Fibroblast of villous mesenchyme (primary cell): ENCODE measurements at regions not wholly inside any gene's neighbourhood (a gene's known extent, or its start where the extent isn't known, plus 50 kb on each side); places are given as distances from the start of the nearest gene placed in this dataset.

ENCODE experiments used
- DNase-seq: peaks from one replicate; pipeline ENCODE4 v3.0.0-alpha.2; 2010; ENCODE audit warnings: low read depth
- H3K4me3 ChIP-seq: 2 replicates; pipeline ENCODE4 v1.5.1; 2011; ENCODE audit warnings: low read depth, mild to moderate bottlenecking, low read length
- TF ChIP-seq, protein P1 (sequence below): IDR thresholded peaks from 2 replicates; pipeline ENCODE4 v1.5.1; 2012; ENCODE audit warnings: low read depth, mild to moderate bottlenecking, low read length; ENCODE audit not compliant: insufficient read depth

DNA sequence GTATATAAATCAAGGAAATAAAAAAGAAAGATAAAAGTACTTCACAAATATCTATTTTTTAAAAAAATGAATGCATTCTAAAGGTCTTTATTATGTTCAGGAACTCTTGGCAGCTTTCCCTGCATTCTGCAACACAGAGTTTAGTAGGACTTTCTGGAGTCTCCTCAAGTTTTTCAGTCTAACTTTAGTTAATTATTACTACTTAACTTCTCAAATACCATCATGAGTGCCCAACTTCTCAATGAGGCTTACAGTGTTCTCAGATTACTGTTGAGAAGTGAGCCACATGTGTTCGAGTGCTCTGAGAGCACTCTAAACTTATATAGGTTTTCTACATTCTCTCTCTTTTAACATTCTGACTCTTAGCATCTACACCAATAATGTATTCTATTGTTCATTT lies 1852.9 kb upstream of the PCDH10 start:
- TF ChIP-seq, protein P1, sequence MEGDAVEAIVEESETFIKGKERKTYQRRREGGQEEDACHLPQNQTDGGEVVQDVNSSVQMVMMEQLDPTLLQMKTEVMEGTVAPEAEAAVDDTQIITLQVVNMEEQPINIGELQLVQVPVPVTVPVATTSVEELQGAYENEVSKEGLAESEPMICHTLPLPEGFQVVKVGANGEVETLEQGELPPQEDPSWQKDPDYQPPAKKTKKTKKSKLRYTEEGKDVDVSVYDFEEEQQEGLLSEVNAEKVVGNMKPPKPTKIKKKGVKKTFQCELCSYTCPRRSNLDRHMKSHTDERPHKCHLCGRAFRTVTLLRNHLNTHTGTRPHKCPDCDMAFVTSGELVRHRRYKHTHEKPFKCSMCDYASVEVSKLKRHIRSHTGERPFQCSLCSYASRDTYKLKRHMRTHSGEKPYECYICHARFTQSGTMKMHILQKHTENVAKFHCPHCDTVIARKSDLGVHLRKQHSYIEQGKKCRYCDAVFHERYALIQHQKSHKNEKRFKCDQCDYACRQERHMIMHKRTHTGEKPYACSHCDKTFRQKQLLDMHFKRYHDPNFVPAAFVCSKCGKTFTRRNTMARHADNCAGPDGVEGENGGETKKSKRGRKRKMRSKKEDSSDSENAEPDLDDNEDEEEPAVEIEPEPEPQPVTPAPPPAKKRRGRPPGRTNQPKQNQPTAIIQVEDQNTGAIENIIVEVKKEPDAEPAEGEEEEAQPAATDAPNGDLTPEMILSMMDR = no peak
- no peak overlapping the region for H3K4me3 ChIP-seq
- DNase-seq = no peak

DNA sequence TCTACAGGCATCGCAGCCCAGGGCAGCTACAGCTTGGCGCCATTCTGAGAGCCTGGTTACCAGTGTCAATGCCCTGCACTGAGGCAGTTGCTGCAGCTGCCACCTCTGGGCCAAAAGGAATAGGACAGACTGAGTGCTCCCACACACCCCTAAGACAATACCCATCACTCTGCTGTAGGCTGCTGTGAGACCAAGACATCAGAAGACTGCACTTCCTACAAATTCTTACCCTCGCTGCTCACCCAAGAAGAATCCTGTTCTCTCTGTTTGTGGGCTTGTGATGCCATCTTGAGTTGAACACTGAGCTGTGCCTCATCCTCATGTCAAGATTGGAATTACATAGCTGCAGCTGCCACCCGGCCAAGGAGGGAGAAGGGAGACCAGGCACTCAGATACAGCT lies 1847.0 kb upstream of the PCDH10 start:
- no peak overlapping the region for H3K4me3 ChIP-seq
- no peak for DNase-seq
- TF ChIP-seq, protein P1 = no peak

DNA sequence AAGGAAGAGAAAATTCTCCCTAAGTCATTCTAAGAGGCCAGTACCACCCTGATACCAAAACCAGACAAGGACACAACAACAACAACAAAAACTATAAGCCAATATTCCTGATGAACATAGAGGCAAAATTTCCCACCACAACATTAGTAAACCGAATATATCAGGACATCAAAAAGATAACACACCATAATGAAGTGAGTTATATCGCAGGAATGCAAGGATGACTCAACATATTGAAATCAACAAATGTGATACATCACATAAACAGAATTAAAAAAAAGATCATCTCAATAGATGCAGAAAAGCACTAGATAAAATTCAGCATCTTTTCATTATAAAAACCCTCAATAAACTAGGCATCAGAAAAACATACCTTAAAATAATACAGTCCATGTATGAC lies 1844.4 kb upstream of the PCDH10 start:
- no peak overlapping the region for H3K4me3 ChIP-seq
- TF ChIP-seq, protein P1 = no peak
- no peak for DNase-seq

DNA sequence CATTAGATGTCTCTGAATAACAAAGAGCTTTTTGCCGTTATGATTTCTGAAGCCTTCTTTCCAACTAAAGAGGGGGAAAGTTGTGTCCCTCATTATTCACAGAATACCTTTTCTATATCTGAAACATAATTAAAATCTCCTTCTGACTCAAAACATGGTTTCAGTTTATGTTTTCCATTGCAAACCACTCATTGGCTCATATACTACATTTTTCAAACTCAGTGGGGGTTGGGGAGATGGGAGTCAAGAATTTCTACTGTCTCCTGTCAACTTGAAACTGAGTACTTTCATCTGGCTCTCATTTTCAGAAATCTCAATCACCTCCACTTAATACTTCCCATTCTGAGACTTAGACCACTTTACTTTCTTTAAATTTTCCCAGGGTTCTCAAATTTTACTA lies 1839.5 kb upstream of the PCDH10 start:
- H3K4me3 ChIP-seq = no peak overlapping the region
- DNase-seq = no peak
- TF ChIP-seq, protein P1 = no peak

DNA sequence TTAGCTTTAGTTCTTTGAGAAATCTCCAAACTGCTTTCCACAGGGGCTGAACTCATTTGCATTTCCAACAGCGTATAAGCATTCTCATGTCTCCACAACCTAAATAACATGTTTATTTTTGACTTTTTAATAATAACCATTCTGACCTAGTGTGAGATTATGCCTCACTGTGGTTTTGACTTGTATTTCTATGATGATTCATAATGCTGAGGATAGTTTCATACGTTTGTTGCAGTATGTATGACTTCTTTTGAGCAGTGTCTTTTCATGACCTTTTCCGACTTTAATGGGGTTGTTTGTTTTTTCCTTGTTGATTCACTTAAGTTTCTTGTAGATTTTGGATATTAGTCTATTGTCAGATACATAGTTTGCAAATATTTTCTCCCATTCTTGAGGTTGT lies 1833.0 kb upstream of the PCDH10 start:
- DNase-seq = no peak
- TF ChIP-seq, protein P1 = no peak
- H3K4me3 ChIP-seq = no peak overlapping the region

DNA sequence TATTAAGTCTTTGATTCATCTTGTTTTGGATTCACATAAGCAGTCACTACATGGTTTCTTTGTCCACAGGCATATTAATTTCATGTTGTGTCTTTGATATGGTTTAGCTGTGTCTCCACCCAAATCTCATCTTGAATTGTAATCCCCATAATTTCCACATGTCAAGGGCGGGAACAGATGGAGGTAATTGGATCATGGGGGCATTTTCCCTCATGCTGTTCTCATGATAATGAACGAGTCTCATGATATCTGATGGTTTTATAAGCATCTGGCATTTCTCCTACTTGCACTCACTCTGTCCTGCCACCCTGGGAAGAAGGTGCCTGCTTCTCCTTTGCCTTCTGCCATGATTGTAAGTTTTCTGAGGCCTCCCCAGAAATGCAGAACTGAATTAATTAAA lies 1811.2 kb upstream of the PCDH10 start:
- TF ChIP-seq, protein P1 = no peak
- no peak overlapping the region for H3K4me3 ChIP-seq
- DNase-seq = no peak

DNA sequence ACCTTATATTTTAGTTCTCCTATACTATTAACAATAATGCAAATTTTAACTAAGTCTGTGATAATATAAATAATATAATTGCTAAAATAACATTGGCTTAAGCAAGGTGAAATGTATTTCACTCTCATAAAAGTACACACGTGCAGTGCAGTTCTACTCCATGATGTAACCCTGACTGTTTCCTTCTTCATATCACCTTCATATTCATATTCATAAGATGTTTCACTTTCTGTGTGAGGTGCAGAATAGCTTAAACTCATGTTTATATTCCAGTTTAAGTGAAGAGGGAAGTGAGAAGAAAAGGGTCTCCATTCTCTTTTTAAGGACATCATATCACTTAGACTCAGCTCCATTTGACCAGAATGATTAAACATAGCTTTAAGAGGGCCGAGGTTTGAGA lies 1810.0 kb upstream of the PCDH10 start:
- no peak overlapping the region for H3K4me3 ChIP-seq
- no peak for DNase-seq
- TF ChIP-seq, protein P1 = no peak
